GM12878 (cell line): ENCODE measurements at regions not wholly inside any gene's neighbourhood (a gene's known extent, or its start where the extent isn't known, plus 50 kb on each side); places are given as distances from the start of the nearest gene placed in this dataset.
A peak's percentile ranks its signal among the peaks of the same experiment; 100 is the strongest.

Experiments
- ATAC-seq: fragments of 200-7000 bp; cut with Tn5 transposase; 3 replicates; pipeline ENCODE4 v1.9.1; 2020; ENCODE audit warnings: mild to moderate bottlenecking, moderate library complexity
- BruUV-seq: library from RNA; stranded (reverse); fragments of 400-500 nt; replicated peaks from 2 replicates; lab custom pipeline; 2021; lab: Mats Ljungman, UMichigan
- CTCF ChIA-PET: fragments of 300-600 bp; sonication (Branson Sonifier 250); formaldehyde crosslinking; extraction: SDS; loops from one replicate; lab custom pipeline; 2021; ENCODE audit warnings: inconsistent platforms; lab: Yijun Ruan, JAX
- POLR2A ChIA-PET: fragments of 350-600 bp; formaldehyde crosslinking; extraction: SDS; loops from one replicate; lab custom pipeline; 2021; ENCODE audit warnings: inconsistent platforms; lab: Charles Lee
- RAD21 ChIA-PET: fragments of 300-600 bp; sonication (Branson Sonifier 250); formaldehyde crosslinking; loops from one replicate; lab custom pipeline; 2023; ENCODE audit warnings: antibody characterized with exemption; ENCODE audit not compliant: unreplicated experiment; lab: Charles Lee
- SMC1A ChIA-PET: fragments of 300-600 bp; sonication (Branson Sonifier 250); formaldehyde crosslinking; loops from one replicate; lab custom pipeline; 2023; ENCODE audit not compliant: unreplicated experiment, uncharacterized antibody; lab: Charles Lee
- DNase-seq: peaks from one replicate; pipeline ENCODE4 v3.0.0-alpha.2; 2011; ENCODE audit warnings: low read depth, low spot score
- FAIRE-seq: peaks from 3 replicates; lab custom pipeline; 2011; peaks lifted over from hg19 to GRCh38; lab: Jason Lieb, UNC
- H2AFZ ChIP-seq: 2 replicates; pipeline ENCODE4 v1.6.0; 2011; ENCODE audit warnings: low read depth, low read length, control low read depth; ENCODE audit not compliant: control insufficient read depth
- H3K27ac ChIP-seq: 2 replicates; pipeline ENCODE4 v1.5.1; 2011; ENCODE audit warnings: control low read depth; ENCODE audit not compliant: control insufficient read depth, insufficient read depth
- H3K27me3 ChIP-seq, 2 experiments: replicated peaks in 1 of 2; 2 replicates each; pipeline versions ENCODE4 v1.6.0 to v1.6.1; 2011; ENCODE audit warnings: low read length in 1 of 2; ENCODE audit not compliant: control insufficient read depth in 2 of 2, insufficient read depth in 2 of 2
- H3K36me3 ChIP-seq, 2 experiments: 2 replicates each; pipeline ENCODE4 v1.5.1; 2011; ENCODE audit warnings: low read length in 1 of 2; ENCODE audit not compliant: control insufficient read depth in 2 of 2, insufficient read depth in 2 of 2
- H3K4me1 ChIP-seq: 2 replicates; pipeline ENCODE4 v1.6.1; 2011; ENCODE audit warnings: mild to moderate bottlenecking, low read length, moderate library complexity, mixed read lengths; ENCODE audit not compliant: control insufficient read depth, insufficient read depth
- H3K4me2 ChIP-seq: 2 replicates; pipeline ENCODE4 v1.6.0; 2011; ENCODE audit warnings: control low read depth; ENCODE audit not compliant: control insufficient read depth, insufficient read depth
- H3K4me3 ChIP-seq: fragments of 200-600 bp; sonication (generic); 2 replicates; pipeline ENCODE4 v1.5.1; 2016
- H3K79me2 ChIP-seq: 2 replicates; pipeline ENCODE4 v1.6.0; 2011; ENCODE audit warnings: low read length; ENCODE audit not compliant: control insufficient read depth, insufficient read depth
- H3K9ac ChIP-seq: 2 replicates; pipeline ENCODE4 v1.8.0; 2011; ENCODE audit warnings: low read length, control low read depth, mixed read lengths; ENCODE audit not compliant: control insufficient read depth, insufficient read depth
- H3K9me3 ChIP-seq: replicated peaks from 3 replicates; pipeline ENCODE4 v1.5.1; 2011; ENCODE audit warnings: mild to moderate bottlenecking, low read length; ENCODE audit not compliant: control insufficient read depth, insufficient read depth
- H4K20me1 ChIP-seq: 2 replicates; pipeline ENCODE4 v1.6.0; 2011; ENCODE audit not compliant: control insufficient read depth, insufficient read depth
- CHD4 ChIP-seq: fragments of 200-600 bp; sonication (generic); IDR thresholded peaks from 2 replicates; pipeline ENCODE4 v1.6.1; 2016; ENCODE audit warnings: mild to moderate bottlenecking
- EED ChIP-seq: sonication (generic); IDR thresholded peaks from 2 replicates; pipeline ENCODE4 v1.6.1; 2016; ENCODE audit warnings: antibody characterized with exemption, low read depth
- FOS ChIP-seq: IDR thresholded peaks from 3 replicates; pipeline ENCODE4 v1.6.1; 2011; ENCODE audit warnings: borderline replicate concordance; ENCODE audit not compliant: insufficient read length; ENCODE audit errors: extremely low read depth
- KDM1A ChIP-seq: fragments of 200-600 bp; sonication (generic); IDR thresholded peaks from 2 replicates; pipeline ENCODE4 v1.6.1; 2016; ENCODE audit warnings: borderline replicate concordance
- PAX5 ChIP-seq: IDR thresholded peaks from 2 replicates; pipeline ENCODE4 v1.6.1; 2011; ENCODE audit warnings: low read depth, low read length, borderline replicate concordance
- SPI1 ChIP-seq: IDR thresholded peaks from 2 replicates; pipeline ENCODE4 v1.6.1; 2011; ENCODE audit warnings: low read depth, mild to moderate bottlenecking, low read length, moderate library complexity, borderline replicate concordance; ENCODE audit not compliant: insufficient read depth
- SREBF2 ChIP-seq: IDR thresholded peaks from 2 replicates; pipeline ENCODE4 v1.6.1; 2012; ENCODE audit warnings: mild to moderate bottlenecking, low read length
- TAF1 ChIP-seq: IDR thresholded peaks from 2 replicates; pipeline ENCODE4 v1.6.1; 2011; ENCODE audit warnings: mild to moderate bottlenecking, low read depth, low read length, borderline replicate concordance
- ZBED1 ChIP-seq: IDR thresholded peaks from 2 replicates; pipeline ENCODE4 v1.6.1; 2016; ENCODE audit warnings: borderline replicate concordance
- ZNF622 ChIP-seq: fragments of 450-650 bp; IDR thresholded peaks from 2 replicates; pipeline ENCODE4 v1.6.1; 2017; ENCODE audit warnings: mild to moderate bottlenecking, inconsistent platforms
- ZZZ3 ChIP-seq: IDR thresholded peaks from 2 replicates; pipeline ENCODE4 v1.6.1; 2011; ENCODE audit warnings: low read depth; ENCODE audit not compliant: control insufficient read depth, insufficient read length
- WGBS: methylation state at CpG from one replicate; pipeline ENCODE4 v1.1.6; 2016; ENCODE audit warnings: low lambda C conversion rate; ENCODE audit not compliant: insufficient replicate concordance, insufficient coverage; ENCODE audit errors: missing lambda C conversion rate; 5-methylcytosine and 5-hydroxymethylcytosine counted together
- in situ Hi-C: fragments of 300-500 bp; cut with MboI; formaldehyde crosslinking; loops from 9 replicates; pipeline ENCODE4 v1.14.3; 2018; ENCODE audit warnings: mixed read lengths
- intact Hi-C: fragments of 100-400 bp; cut with micrococcal nuclease; formaldehyde crosslinking; loops from one replicate; pipeline ENCODE4 v1.14.2; 2022; ENCODE audit not compliant: unreplicated experiment
- TF ChIP-seq, protein P1 (sequence below): fragments of 450-650 bp; IDR thresholded peaks from 2 replicates; pipeline ENCODE4 v1.6.1; 2016; ENCODE audit warnings: mild to moderate bottlenecking

DNA sequence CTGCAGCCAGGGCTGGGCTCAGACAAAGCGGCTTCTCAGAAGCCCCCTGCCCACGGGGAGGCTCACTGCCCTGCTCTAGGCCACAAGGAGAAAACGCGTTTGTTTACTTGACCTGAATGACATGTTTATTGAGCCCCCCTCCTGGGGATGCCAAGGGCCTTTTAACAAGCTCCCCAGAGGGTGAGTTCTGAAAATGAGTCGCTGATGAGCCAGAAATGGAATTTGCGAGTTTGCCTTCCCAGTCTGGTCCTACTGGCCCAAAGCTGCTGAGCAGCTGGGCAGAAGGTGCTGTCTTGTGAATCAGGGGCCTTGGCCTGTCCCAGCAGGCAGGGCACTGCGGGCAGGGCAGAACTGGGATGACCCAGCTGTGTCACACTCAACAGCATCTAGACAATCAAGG lies 120.6 kb downstream of the SYF2 start:
- intact Hi-C loops, result loop anchor here (10.0 kb wide), 1 partner anchor 93 kb away; no protein-coding TSS in a partner anchor
- Histone ChIP-seq H3K9me3 (peaks cover 15% of the 10 kb centered on the region), H3K27ac (no peak overlapping the region), H3K4me3 (no peak overlapping the region), H3K27me3 (no peaks in the 10 kb centered on the region), H3K4me1 (peaks cover 3% of the 10 kb centered on the region), H3K9ac (no peak overlapping the region), H3K79me2 (no peaks in the 10 kb centered on the region), H2AFZ (no peak overlapping the region), H4K20me1 (no peaks in the 10 kb centered on the region), H3K36me3 (no peaks in the 10 kb centered on the region), H3K4me2 (no peak overlapping the region)
- WGBS, result 42% methylated on average over 7 of the region's 7 CpGs
- no peak for FAIRE-seq
- no peak for ATAC-seq
- no TSS peak for BruUV-seq
- POLR2A ChIA-PET, result interaction anchor here (0.5 to 1.5 kb wide), 2 partner anchors 17 to 59 kb away, joined by 3 read pairs; no protein-coding TSS in a partner anchor
- RAD21 ChIA-PET, result no interaction called here
- TF ChIP-seq ZNF622, result no peak
- no peak for TF ChIP-seq TAF1
- TF ChIP-seq PAX5, result no peak
- TF ChIP-seq, protein P1, sequence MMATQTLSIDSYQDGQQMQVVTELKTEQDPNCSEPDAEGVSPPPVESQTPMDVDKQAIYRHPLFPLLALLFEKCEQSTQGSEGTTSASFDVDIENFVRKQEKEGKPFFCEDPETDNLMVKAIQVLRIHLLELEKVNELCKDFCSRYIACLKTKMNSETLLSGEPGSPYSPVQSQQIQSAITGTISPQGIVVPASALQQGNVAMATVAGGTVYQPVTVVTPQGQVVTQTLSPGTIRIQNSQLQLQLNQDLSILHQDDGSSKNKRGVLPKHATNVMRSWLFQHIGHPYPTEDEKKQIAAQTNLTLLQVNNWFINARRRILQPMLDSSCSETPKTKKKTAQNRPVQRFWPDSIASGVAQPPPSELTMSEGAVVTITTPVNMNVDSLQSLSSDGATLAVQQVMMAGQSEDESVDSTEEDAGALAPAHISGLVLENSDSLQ, result no peak
- SMC1A ChIA-PET, result interaction anchor here (1.4 kb wide), 1 partner anchor 75 kb away, joined by 4 read pairs; no protein-coding TSS in a partner anchor
- CTCF ChIA-PET, result interaction anchor here (0.6 to 1.5 kb wide), 6 partner anchors 10 to 582 kb away, joined by 3 to 4 read pairs (median 3); no protein-coding TSS in a partner anchor
- no peak for DNase-seq
- in situ Hi-C loops, result no loop called here

DNA sequence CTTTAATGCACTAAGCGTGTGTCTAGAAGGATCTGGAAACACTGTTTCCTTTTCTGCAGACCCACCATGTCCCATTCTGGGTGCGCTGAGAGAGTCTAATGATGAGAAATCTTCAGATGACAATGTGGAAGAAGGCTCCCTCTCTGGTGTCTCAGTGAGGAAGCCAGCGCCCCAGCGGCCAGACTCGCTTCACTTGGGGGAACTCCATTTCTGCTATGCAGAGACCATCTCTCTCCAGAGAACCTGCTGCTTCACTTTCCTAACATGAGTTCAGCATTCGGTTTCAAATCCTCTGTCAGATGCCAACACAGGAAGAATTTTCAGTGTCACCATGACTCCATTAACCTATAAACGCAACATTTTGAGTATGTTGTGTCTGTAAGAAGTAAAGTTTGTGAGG lies 121.8 kb downstream of the SYF2 start:
- Histone ChIP-seq H4K20me1 (no peaks in the 10 kb centered on the region), H3K79me2 (no peaks in the 10 kb centered on the region), H2AFZ (no peak overlapping the region), H3K4me1 (peaks cover 12% of the 10 kb centered on the region), H3K27ac (no peak overlapping the region), H3K4me2 (no peak overlapping the region), H3K4me3 (no peak overlapping the region), H3K27me3 (no peaks in the 10 kb centered on the region), H3K36me3 (no peaks in the 10 kb centered on the region), H3K9me3 (peaks cover 15% of the 10 kb centered on the region), H3K9ac (no peak overlapping the region)
- in situ Hi-C loops (no loop called here), intact Hi-C loops (loop anchor here (10.0 kb wide), 1 partner anchor 94 kb away; no protein-coding TSS in a partner anchor)
- no TSS peak for BruUV-seq
- DNase-seq, result no peak
- ChIA-PET POLR2A (no interaction called here), SMC1A (interaction anchor here (0.6 kb wide), 1 partner anchor 93 kb away, joined by 3 read pairs; no protein-coding TSS in a partner anchor), CTCF (interaction anchor here (0.9 to 1.0 kb wide), 2 partner anchors 11 to 262 kb away, joined by 3 read pairs; no protein-coding TSS in a partner anchor), RAD21 (no interaction called here)
- no peak for ATAC-seq
- WGBS, result 30% methylated on average over 7 of the region's 7 CpGs
- TF ChIP-seq ZZZ3 (no peak), CHD4 (no peak), PAX5 (no peak), KDM1A (no peak), EED (0 out of 2 replicates have a peak, but pooled peaks have one; percentile 24), FOS (no peak), SREBF2 (no peak), ZBED1 (no peak), SPI1 (0 out of 2 replicates have a peak, but pooled peaks have one; percentile 5)
- FAIRE-seq, result peak; percentile 44
